ENCODE measurements at regions not wholly inside any gene's neighbourhood (a gene's known extent, or its start where the extent isn't known, plus 50 kb on each side); places are given as distances from the start of the nearest gene placed in this dataset.

DNA sequence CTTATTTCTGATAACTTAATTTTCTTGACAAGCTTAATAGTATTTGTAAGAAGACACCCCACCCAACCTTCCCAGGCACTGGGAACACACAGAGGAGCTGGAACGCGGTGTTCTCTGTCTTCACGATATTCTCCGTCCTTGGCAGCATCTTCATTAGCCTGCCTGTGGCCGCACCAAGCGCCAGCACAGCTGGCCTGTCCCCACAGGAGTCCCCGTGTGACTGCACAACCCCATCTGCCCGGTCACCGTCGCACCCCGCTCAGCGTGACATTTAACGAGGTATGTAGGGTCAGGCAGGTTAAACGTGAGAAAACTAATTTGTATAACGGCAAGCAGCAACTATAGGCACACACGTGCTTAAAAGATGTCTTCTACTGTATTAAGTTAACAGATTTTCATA is 293.3 kb downstream of the BRD1 start:
- Histone ChIP-seq H3K9ac (ENCODE audit: low read depth in 1 of 2, low read length in 2 of 2) (no peak overlapping the region), H3K4me1 (ENCODE audit: control insufficient read depth in 2 of 2, insufficient read depth in 2 of 2, low read length in 2 of 2) (no peaks in the 10 kb centered on the region), H3K4me3 (ENCODE audit: low read length in 2 of 2) (no peak overlapping the region), H3K36me3 (ENCODE audit: control insufficient read depth in 2 of 2, insufficient read depth in 2 of 2, low read length in 2 of 2) (no peaks in the 10 kb centered on the region), H3K27ac (ENCODE audit: low read depth in 2 of 2, low read length in 2 of 2) (no peak overlapping the region), H3K9me3 (ENCODE audit: control insufficient read depth in 2 of 2, low read length in 2 of 2) (no peaks in the 10 kb centered on the region), H3K27me3 (ENCODE audit: control insufficient read depth in 2 of 2, insufficient read depth in 2 of 2, low read length in 2 of 2) (no peaks in the 10 kb centered on the region)

DNA sequence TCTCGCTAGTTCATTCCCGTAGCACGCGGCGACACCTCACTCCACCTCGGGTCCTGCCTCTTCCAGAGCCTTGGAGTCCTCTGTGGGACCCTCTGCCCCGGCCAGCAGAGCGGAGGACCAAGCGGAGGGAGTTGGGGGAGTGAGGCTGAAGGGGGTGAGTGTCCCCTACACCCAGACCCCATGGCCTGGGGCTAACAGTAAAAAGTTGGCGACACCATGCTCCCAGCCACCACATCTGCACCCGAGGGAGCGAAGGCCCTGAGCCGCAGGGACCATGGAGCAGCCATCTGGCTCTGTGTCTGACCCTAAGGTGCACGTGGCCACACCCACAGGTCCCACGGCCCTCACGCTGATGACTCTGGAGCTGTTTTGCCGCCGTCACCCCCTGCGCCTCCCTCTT is 293.8 kb downstream of the BRD1 start:
- Histone ChIP-seq H3K9me3 (ENCODE audit: control insufficient read depth in 2 of 2, low read length in 2 of 2) (no peaks in the 10 kb centered on the region), H3K4me1 (ENCODE audit: control insufficient read depth in 2 of 2, insufficient read depth in 2 of 2, low read length in 2 of 2) (no peaks in the 10 kb centered on the region), H3K9ac (ENCODE audit: low read depth in 1 of 2, low read length in 2 of 2) (no peak overlapping the region), H3K36me3 (ENCODE audit: control insufficient read depth in 2 of 2, insufficient read depth in 2 of 2, low read length in 2 of 2) (no peaks in the 10 kb centered on the region), H3K27ac (ENCODE audit: low read depth in 2 of 2, low read length in 2 of 2) (no peak overlapping the region), H3K4me3 (ENCODE audit: low read length in 2 of 2) (no peak overlapping the region), H3K27me3 (ENCODE audit: control insufficient read depth in 2 of 2, insufficient read depth in 2 of 2, low read length in 2 of 2) (no peaks in the 10 kb centered on the region)

DNA sequence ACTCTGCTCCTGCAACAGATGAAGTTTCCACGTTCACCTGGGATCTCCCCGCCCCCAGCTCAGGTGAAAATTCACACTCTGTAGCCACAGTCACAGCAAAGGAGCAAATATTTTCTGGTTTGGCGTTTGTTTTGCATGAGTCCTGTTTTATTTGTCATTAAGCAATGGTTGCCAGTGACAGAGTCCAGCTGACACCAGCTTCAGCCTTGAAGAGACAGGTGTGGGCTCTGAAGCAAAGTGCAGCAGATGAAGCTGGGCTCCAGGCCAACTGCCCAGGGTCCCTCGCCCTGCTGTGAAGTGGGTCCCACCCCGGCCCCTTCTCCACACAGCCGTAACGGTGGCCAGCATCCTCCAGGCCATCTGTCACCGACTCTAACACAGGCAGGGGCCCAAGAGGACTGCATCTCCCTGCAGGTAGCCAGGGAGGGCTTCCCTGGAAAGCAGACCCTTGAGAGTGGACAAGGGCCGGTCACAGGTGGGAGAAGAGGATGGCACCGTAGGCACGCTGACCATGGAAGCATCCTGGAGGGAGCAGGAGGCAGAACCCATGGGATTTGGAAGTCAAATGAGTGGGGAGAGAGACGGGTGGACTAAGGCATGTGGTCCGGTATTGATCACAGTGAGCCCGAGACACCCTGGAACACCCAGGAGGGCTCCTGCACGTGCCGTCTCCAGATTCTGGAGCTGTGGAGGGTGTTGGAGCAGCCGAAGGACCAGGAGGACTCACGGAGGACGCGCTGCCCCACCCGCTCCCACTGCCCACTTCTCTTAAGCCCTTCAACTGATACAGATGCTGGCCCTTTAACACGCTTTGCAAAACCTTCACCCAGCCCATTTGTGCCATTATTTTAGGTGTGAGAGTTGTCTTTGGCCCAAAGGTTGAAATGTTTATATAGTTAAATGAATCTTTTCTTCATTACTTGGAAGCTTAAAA is 294.5 kb downstream of the BRD1 start:
- H3K9ac ChIP-seq (ENCODE audit: low read depth in 1 of 2, low read length in 2 of 2) = no peak overlapping the region
- no peak overlapping the region for H3K4me3 ChIP-seq (ENCODE audit: low read length in 2 of 2)
- H3K27ac ChIP-seq (ENCODE audit: low read depth in 2 of 2, low read length in 2 of 2) = no peak overlapping the region
- no peaks in the 10 kb centered on the region for H3K9me3 ChIP-seq (ENCODE audit: control insufficient read depth in 2 of 2, low read length in 2 of 2)
- no peaks in the 10 kb centered on the region for H3K27me3 ChIP-seq (ENCODE audit: control insufficient read depth in 2 of 2, insufficient read depth in 2 of 2, low read length in 2 of 2)
- H3K4me1 ChIP-seq (ENCODE audit: control insufficient read depth in 2 of 2, insufficient read depth in 2 of 2, low read length in 2 of 2) = no peaks in the 10 kb centered on the region
- H3K36me3 ChIP-seq (ENCODE audit: control insufficient read depth in 2 of 2, insufficient read depth in 2 of 2, low read length in 2 of 2) = no peaks in the 10 kb centered on the region

DNA sequence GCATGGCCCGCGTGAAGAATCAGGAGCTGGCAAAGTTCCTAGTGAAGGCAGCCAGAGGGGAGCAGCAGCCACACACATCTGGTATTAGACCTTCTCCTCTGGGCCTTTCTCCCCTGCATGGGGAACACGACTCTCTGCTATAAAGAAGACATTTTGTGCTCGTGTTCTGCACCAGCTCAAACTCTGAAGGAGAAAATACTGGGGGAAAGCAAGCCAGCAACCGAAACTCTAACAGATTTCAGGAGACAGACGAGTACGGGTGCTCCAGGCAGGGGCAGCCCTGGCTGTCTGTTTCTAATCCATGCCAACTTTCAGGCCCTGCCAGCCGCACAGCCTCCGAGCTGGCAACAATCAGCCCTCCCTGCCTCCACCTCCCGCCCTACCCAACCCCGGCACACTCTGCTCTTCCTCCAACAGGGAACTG is 296.3 kb downstream of the BRD1 start:
- H3K9ac ChIP-seq (ENCODE audit: low read depth in 1 of 2, low read length in 2 of 2) = no peak overlapping the region
- no peak overlapping the region for H3K4me3 ChIP-seq (ENCODE audit: low read length in 2 of 2)
- no peaks in the 10 kb centered on the region for H3K27me3 ChIP-seq (ENCODE audit: control insufficient read depth in 2 of 2, insufficient read depth in 2 of 2, low read length in 2 of 2)
- H3K4me1 ChIP-seq (ENCODE audit: control insufficient read depth in 2 of 2, insufficient read depth in 2 of 2, low read length in 2 of 2) = no peaks in the 10 kb centered on the region
- H3K27ac ChIP-seq (ENCODE audit: low read depth in 2 of 2, low read length in 2 of 2) = no peak overlapping the region
- H3K36me3 ChIP-seq (ENCODE audit: control insufficient read depth in 2 of 2, insufficient read depth in 2 of 2, low read length in 2 of 2) = no peaks in the 10 kb centered on the region
- no peaks in the 10 kb centered on the region for H3K9me3 ChIP-seq (ENCODE audit: control insufficient read depth in 2 of 2, low read length in 2 of 2)

DNA sequence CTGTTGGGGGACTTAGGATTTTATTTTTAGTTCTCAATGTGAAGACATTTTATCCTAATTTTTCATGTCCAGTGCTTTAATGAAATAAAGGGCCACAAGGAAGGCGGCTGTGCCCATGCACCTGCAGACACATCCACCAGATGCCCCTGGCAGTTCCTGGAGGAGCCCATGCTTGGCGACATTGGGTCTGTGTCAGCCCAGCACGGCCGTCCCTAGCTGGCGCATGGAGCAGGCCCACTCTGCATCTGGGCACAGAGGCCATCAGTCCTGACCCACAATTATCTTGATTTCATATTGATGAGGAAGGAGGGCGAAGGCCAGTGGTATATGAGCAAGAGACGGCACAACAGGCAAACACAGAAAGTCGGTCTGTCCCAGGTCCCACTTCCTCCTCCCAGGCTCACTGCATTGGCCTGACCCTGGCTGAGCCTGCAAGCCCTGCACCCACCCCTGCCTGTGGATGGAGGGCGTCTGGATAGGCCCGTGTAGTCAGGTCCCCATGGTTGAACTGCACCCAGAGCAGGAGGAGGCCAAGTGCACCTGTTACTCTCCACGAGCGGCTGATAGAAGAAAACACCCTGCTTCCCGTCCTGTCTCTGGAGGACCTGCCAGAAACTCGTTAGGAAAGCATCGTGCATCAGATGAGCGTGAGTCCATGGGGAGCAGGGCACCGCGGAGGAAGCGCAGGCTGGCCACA is 296.9 kb downstream of the BRD1 start:
- Histone ChIP-seq H3K27me3 (ENCODE audit: control insufficient read depth in 2 of 2, insufficient read depth in 2 of 2, low read length in 2 of 2) (no peaks in the 10 kb centered on the region), H3K4me1 (ENCODE audit: control insufficient read depth in 2 of 2, insufficient read depth in 2 of 2, low read length in 2 of 2) (no peaks in the 10 kb centered on the region), H3K4me3 (ENCODE audit: low read length in 2 of 2) (no peak overlapping the region), H3K9me3 (ENCODE audit: control insufficient read depth in 2 of 2, low read length in 2 of 2) (no peaks in the 10 kb centered on the region), H3K9ac (ENCODE audit: low read depth in 1 of 2, low read length in 2 of 2) (no peak overlapping the region), H3K27ac (ENCODE audit: low read depth in 2 of 2, low read length in 2 of 2) (no peak overlapping the region), H3K36me3 (ENCODE audit: control insufficient read depth in 2 of 2, insufficient read depth in 2 of 2, low read length in 2 of 2) (no peaks in the 10 kb centered on the region)

DNA sequence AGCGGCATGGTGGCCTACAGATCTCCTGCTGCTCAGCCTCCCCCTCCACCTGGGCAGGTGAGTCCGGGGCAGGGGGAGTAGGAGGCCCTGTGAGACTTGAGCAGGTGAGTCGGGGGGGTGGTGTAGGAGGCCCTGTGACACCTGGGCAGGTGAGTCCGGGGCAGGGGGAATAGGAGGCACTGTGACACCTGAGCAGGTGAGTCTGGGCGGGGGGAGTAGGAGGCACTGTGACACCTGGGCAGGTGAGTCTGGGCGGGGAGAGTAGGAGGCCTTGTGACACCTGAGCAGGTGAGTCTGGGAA is 299.3 kb downstream of the BRD1 start:
- H3K9me3 ChIP-seq (ENCODE audit: control insufficient read depth in 2 of 2, low read length in 2 of 2) = no peaks in the 10 kb centered on the region

DNA sequence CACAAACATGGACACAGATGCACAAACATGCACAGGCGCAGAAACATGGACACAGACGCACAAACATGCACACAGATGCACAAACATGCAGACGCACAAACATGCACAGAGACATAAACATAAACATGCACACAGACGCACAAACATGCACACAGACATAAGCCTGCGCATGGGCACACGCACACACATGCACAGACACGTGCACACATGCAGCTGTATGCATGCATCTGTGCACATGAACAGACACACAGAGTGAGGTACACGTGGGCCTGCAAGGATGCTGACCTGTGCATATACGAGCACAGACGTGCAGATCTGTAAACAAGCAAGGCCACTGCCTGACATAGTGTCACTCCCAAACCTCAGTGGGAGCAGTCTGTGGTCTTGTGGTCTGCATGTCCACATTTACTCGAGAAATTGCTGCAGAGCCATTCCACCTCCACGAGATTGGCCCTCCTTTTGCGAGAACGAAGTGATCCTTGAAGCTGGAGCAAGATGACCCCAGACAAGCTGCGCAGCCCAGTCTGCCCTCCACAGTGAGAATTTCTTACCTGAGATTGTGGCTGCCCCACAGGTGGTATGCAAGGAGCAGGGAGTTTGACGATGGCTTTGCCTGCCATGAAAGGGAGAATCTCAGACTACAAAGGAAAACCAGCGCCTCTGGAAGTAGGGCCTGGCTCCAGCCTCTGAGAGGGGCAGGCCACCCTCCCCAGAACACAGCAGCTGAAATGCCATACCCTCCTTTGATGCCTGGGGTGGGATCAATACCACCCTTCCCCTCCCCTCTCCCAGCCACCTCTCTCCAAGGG is 299.9 kb downstream of the BRD1 start:
- H3K4me1 ChIP-seq (ENCODE audit: control insufficient read depth in 2 of 2, insufficient read depth in 2 of 2, low read length in 2 of 2) = no peaks in the 10 kb centered on the region
- no peak overlapping the region for H3K27ac ChIP-seq (ENCODE audit: low read depth in 2 of 2, low read length in 2 of 2)
- no peaks in the 10 kb centered on the region for H3K36me3 ChIP-seq (ENCODE audit: control insufficient read depth in 2 of 2, insufficient read depth in 2 of 2, low read length in 2 of 2)
- no peak overlapping the region for H3K4me3 ChIP-seq (ENCODE audit: low read length in 2 of 2)
- H3K9ac ChIP-seq (ENCODE audit: low read depth in 1 of 2, low read length in 2 of 2) = no peak overlapping the region
- H3K9me3 ChIP-seq (ENCODE audit: control insufficient read depth in 2 of 2, low read length in 2 of 2) = no peaks in the 10 kb centered on the region
- no peaks in the 10 kb centered on the region for H3K27me3 ChIP-seq (ENCODE audit: control insufficient read depth in 2 of 2, insufficient read depth in 2 of 2, low read length in 2 of 2)

More for the DNA sequence above, 299.3 kb downstream of the BRD1 start:
- H3K4me1 ChIP-seq (ENCODE audit: control insufficient read depth in 2 of 2, insufficient read depth in 2 of 2, low read length in 2 of 2) = no peaks in the 10 kb centered on the region
- H3K36me3 ChIP-seq (ENCODE audit: control insufficient read depth in 2 of 2, insufficient read depth in 2 of 2, low read length in 2 of 2) = no peaks in the 10 kb centered on the region
- no peak overlapping the region for H3K27ac ChIP-seq (ENCODE audit: low read depth in 2 of 2, low read length in 2 of 2)
- no peaks in the 10 kb centered on the region for H3K27me3 ChIP-seq (ENCODE audit: control insufficient read depth in 2 of 2, insufficient read depth in 2 of 2, low read length in 2 of 2)
- no peak overlapping the region for H3K4me3 ChIP-seq (ENCODE audit: low read length in 2 of 2)
- no peak overlapping the region for H3K9ac ChIP-seq (ENCODE audit: low read depth in 1 of 2, low read length in 2 of 2)

DNA sequence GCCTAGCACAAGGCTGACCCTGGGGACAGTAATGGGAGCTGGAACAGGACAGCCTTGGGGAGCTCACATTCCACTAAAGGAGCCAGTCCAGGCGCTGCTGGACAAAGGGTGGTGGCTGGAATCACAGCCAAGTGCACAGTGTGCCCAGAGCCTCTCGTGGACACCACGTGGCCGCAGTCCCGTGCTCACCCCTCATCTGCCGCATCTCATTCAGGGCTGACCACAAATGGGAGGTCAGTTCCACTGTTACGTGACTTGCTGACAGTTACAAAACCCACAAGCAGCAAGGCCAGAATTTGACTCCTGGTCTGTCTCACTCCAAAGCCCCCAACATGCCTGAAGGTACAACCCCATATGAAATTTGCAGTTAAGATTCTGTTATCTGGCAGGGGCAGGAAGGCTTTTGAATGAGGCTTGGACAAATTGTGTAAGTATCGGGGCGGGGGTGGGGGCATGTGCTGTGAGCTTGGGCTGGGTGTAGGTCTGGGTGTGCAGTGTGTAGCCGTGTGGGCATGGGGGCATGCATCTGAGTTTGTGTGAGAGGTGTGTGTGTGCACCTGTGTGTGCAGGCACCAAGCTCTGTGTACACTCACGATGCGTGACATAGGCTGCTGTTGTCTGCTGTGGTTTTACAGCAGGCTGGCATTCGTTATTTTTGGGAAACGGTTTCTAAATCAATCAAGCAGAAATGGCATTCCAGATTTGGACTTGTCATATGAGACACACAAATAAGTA is 301.7 kb downstream of the BRD1 start:
- Histone ChIP-seq H3K36me3 (ENCODE audit: control insufficient read depth in 2 of 2, insufficient read depth in 2 of 2, low read length in 2 of 2) (no peaks in the 10 kb centered on the region), H3K27ac (ENCODE audit: low read depth in 2 of 2, low read length in 2 of 2) (no peak overlapping the region), H3K27me3 (ENCODE audit: control insufficient read depth in 2 of 2, insufficient read depth in 2 of 2, low read length in 2 of 2) (no peaks in the 10 kb centered on the region), H3K9ac (ENCODE audit: low read depth in 1 of 2, low read length in 2 of 2) (no peak overlapping the region), H3K9me3 (ENCODE audit: control insufficient read depth in 2 of 2, low read length in 2 of 2) (no peaks in the 10 kb centered on the region), H3K4me3 (ENCODE audit: low read length in 2 of 2) (no peak overlapping the region), H3K4me1 (ENCODE audit: control insufficient read depth in 2 of 2, insufficient read depth in 2 of 2, low read length in 2 of 2) (no peaks in the 10 kb centered on the region)

DNA sequence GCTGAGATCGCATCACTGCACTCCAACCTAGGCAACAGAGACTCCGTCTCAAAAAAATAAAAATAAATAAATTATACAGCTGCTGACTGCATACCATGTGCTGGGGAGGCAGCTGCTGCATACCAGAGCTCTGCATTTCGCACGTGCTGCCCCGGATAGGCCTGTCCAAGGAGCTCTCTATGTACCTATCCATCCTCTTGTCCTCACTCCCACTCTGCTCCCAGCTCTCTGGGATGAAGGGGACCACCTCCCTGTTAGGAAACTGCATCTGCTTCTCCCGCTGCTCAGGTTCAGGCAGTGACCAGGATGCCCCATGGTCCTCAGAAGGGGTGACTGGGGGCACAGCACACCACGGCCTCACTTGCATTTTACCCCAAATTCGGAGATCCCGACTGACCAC is 302.3 kb downstream of the BRD1 start:
- H3K4me3 ChIP-seq (ENCODE audit: low read length in 2 of 2) = no peak overlapping the region
- H3K9ac ChIP-seq (ENCODE audit: low read depth in 1 of 2, low read length in 2 of 2) = no peak overlapping the region
- no peaks in the 10 kb centered on the region for H3K36me3 ChIP-seq (ENCODE audit: control insufficient read depth in 2 of 2, insufficient read depth in 2 of 2, low read length in 2 of 2)
- H3K9me3 ChIP-seq (ENCODE audit: control insufficient read depth in 2 of 2, low read length in 2 of 2) = no peaks in the 10 kb centered on the region
- no peaks in the 10 kb centered on the region for H3K27me3 ChIP-seq (ENCODE audit: control insufficient read depth in 2 of 2, insufficient read depth in 2 of 2, low read length in 2 of 2)
- no peaks in the 10 kb centered on the region for H3K4me1 ChIP-seq (ENCODE audit: control insufficient read depth in 2 of 2, insufficient read depth in 2 of 2, low read length in 2 of 2)
- H3K27ac ChIP-seq (ENCODE audit: low read depth in 2 of 2, low read length in 2 of 2) = no peak overlapping the region
